A549 (cell line): ENCODE measurements at regions not wholly inside any gene's neighbourhood (a gene's known extent, or its start where the extent isn't known, plus 50 kb on each side); places are given as distances from the start of the nearest gene placed in this dataset.

Source experiments
- BHLHE40 ChIP-seq: IDR thresholded peaks from 2 replicates; pipeline ENCODE4 v1.6.1; 2012; ENCODE audit warnings: low read depth, low read length, inconsistent platforms
- CEBPB ChIP-seq, 2 experiments: fragments of >200 bp in 1 of 2; sonication (Bioruptor Twin) in 1 of 2; formaldehyde crosslinking in 1 of 2; IDR thresholded peaks; 2 replicates each; pipeline ENCODE4 v1.6.1; 2012 to 2016
- CTCF ChIP-seq: fragments of >200 bp; sonication (Bioruptor Twin); formaldehyde crosslinking; IDR thresholded peaks from 3 replicates; pipeline ENCODE4 v1.5.1; 2016
- EHMT2 ChIP-seq: fragments of 200-600 bp; sonication (generic); IDR thresholded peaks from 2 replicates; pipeline ENCODE4 v1.6.1; 2016; ENCODE audit warnings: antibody characterized with exemption, low read depth, mild to moderate bottlenecking, moderate library complexity
- EP300 ChIP-seq, 2 experiments: fragments of >200 bp; sonication (Bioruptor Twin); formaldehyde crosslinking; IDR thresholded peaks; 2 replicates in 1 of 2; 3 replicates in 1 of 2; pipeline ENCODE4 v1.6.1; 2016 to 2017
- ESRRA ChIP-seq: fragments of 150-350 bp; IDR thresholded peaks from 2 replicates; pipeline ENCODE4 v1.6.1; 2014; ENCODE audit warnings: mild to moderate bottlenecking, low read length, borderline replicate concordance
- HMGXB4 ChIP-seq: fragments of 250-450 bp; sonication (Bioruptor Pico); IDR thresholded peaks from 2 replicates; pipeline ENCODE4 v1.5.0; 2021; ENCODE audit warnings: mild to moderate bottlenecking, moderate library complexity, borderline replicate concordance
- MAX ChIP-seq: IDR thresholded peaks from 2 replicates; pipeline ENCODE4 v1.6.1; 2012
- RAD21 ChIP-seq, 2 experiments: fragments of >200 bp in 1 of 2; sonication (Bioruptor Twin) in 1 of 2; formaldehyde crosslinking in 1 of 2; IDR thresholded peaks in 1 of 2; conservative IDR thresholded peaks in 1 of 2; 2 replicates in 1 of 2; 3 replicates in 1 of 2; pipeline ENCODE4 v1.6.1; 2012 to 2018; ENCODE audit warnings: inconsistent platforms in 1 of 2
- ZC3H11A ChIP-seq: fragments of 450-650 bp; IDR thresholded peaks from 2 replicates; pipeline ENCODE4 v1.6.1; 2014; ENCODE audit warnings: antibody characterized with exemption, mild to moderate bottlenecking

GRCh38 chr18:10286580-10287150, 167.8 kb upstream of the APCDD1 start:
- TF ChIP-seq CTCF (no peak), RAD21 (conservative IDR thresholded peaks at IDR 0.05 in 1 of 2, IDR thresholded peaks at IDR 0.05 in 1 of 2) (no peak), CEBPB (IDR thresholded peaks at IDR 0.05) (no peak), ZC3H11A (no peak), MAX (no peak), HMGXB4 (CRISPR knock-in tag) (no peak), ESRRA (no peak), EHMT2 (no peak), BHLHE40 (no peak), EP300 (IDR thresholded peaks at IDR 0.05) (no peak)
